Left lung (tissue), 4 donors: ENCODE measurements at regions not wholly inside any gene's neighbourhood (a gene's known extent, or its start where the extent isn't known, plus 50 kb on each side); places are given as distances from the start of the nearest gene placed in this dataset.

Experiments
- ATAC-seq: fragments of 200-7000 bp; cut with Tn5 transposase; one replicate; pipeline ENCODE4 v1.9.1; 2020; ENCODE audit warnings: moderate library complexity
- DNase-seq, 4 donors: peaks; one replicate each; pipeline ENCODE4 v3.0.0-alpha.2; 2013 to 2020
- H3K27ac ChIP-seq, 2 donors: fragments of 200-600 bp; sonication (generic) in 1 of 2; one replicate each; pipeline versions ENCODE4 v1.5.0 to v1.8.0; 2020 to 2021
- H3K27me3 ChIP-seq, 2 donors: fragments of 200-600 bp; sonication (generic) in 1 of 2; one replicate each; pipeline versions ENCODE4 v1.5.0 to v1.8.0; 2020 to 2021
- H3K36me3 ChIP-seq, 2 donors: fragments of 200-600 bp; sonication (generic) in 1 of 2; one replicate each; pipeline versions ENCODE4 v1.5.0 to v1.8.0; 2020 to 2021
- H3K4me1 ChIP-seq, 2 donors: fragments of 200-600 bp; one replicate each; pipeline ENCODE4 v1.8.0; 2021
- H3K4me3 ChIP-seq, 2 donors: fragments of 200-600 bp; sonication (generic) in 1 of 2; one replicate each; pipeline versions ENCODE4 v1.5.0 to v1.8.0; 2020 to 2021; ENCODE audit warnings: mild to moderate bottlenecking in 1 of 2
- H3K9me3 ChIP-seq, 2 donors: fragments of 200-600 bp; sonication (generic) in 1 of 2; one replicate each; pipeline versions ENCODE4 v1.5.0 to v1.8.0; 2020 to 2021
- intact Hi-C, 2 donors: fragments of 100-400 bp; cut with DNase I; formaldehyde crosslinking; loops; one replicate each; pipeline versions ENCODE4 v1.11.2 to v1.14.2; 2022
- TF ChIP-seq, protein P1 (sequence below), 2 donors: fragments of 200-600 bp; sonication (generic) in 1 of 2; IDR thresholded peaks; one replicate each; pipeline versions ENCODE4 v1.5.0 to v1.8.0; 2021; ENCODE audit warnings: antibody characterized with exemption in 2 of 2
- donor health status: DM: no; HTN: yes; CAD: no.
- donor health status: DM: no; HTN: no; CAD: no.

DNA sequence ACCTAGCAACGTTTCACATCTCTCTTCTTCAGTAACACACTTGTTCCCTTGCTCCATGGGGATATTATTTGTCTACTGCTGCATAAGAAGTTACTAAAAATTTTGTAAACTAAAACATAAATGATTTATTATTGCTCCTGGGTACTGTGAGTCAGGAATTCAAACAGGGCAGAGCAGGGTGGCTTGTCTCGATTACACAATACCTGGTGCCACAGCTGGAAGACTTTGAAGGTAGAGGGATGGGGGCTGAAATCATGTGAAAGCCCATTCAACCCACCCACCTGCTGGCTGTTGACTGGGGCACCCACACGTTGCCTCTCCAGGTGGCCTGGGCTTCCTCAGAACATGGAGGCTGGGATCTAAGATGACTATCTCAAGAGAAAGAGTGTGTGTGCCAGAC, 213.2 kb downstream of the ESM1 start:
- DNase-seq: no peak
- intact Hi-C loops: no loop called here
- TF ChIP-seq, protein P1, sequence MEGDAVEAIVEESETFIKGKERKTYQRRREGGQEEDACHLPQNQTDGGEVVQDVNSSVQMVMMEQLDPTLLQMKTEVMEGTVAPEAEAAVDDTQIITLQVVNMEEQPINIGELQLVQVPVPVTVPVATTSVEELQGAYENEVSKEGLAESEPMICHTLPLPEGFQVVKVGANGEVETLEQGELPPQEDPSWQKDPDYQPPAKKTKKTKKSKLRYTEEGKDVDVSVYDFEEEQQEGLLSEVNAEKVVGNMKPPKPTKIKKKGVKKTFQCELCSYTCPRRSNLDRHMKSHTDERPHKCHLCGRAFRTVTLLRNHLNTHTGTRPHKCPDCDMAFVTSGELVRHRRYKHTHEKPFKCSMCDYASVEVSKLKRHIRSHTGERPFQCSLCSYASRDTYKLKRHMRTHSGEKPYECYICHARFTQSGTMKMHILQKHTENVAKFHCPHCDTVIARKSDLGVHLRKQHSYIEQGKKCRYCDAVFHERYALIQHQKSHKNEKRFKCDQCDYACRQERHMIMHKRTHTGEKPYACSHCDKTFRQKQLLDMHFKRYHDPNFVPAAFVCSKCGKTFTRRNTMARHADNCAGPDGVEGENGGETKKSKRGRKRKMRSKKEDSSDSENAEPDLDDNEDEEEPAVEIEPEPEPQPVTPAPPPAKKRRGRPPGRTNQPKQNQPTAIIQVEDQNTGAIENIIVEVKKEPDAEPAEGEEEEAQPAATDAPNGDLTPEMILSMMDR (IDR thresholded peaks at IDR 0.05): no peak
- H3K27ac ChIP-seq: no peak overlapping the region
- H3K9me3 ChIP-seq: no peaks in the 10 kb centered on the region
- H3K27me3 ChIP-seq: no peaks in the 10 kb centered on the region
- no peaks in the 10 kb centered on the region for H3K4me1 ChIP-seq
- H3K36me3 ChIP-seq: no peaks in the 10 kb centered on the region
- no peak for ATAC-seq
- H3K4me3 ChIP-seq: no peak overlapping the region

DNA sequence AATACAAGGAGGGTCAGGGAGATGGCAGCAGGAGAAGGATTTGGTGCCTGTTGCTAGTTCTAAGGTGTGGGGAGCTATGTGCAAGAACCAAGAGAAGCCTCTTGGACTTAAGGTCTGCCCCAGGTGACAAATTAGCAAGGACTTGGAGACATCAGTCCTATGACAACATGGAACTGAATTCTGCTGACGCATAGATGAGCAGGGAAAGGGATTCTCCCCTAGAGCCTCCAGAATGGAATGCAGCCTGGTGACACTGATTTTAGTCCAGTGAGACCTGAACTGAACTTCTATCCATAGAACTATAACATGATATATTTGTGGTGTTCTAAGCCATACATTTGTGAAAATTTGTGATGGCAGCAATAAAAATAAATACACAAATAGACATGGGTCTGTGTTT, 215.6 kb downstream of the ESM1 start:
- Histone ChIP-seq H3K4me3 (no peak overlapping the region), H3K27me3 (no peaks in the 10 kb centered on the region), H3K27ac (no peak overlapping the region), H3K9me3 (no peaks in the 10 kb centered on the region), H3K4me1 (no peaks in the 10 kb centered on the region), H3K36me3 (no peaks in the 10 kb centered on the region)
- DNase-seq: no peak
- intact Hi-C loops: no loop called here
- ATAC-seq: no peak
- TF ChIP-seq, protein P1 (IDR thresholded peaks at IDR 0.05): no peak

DNA sequence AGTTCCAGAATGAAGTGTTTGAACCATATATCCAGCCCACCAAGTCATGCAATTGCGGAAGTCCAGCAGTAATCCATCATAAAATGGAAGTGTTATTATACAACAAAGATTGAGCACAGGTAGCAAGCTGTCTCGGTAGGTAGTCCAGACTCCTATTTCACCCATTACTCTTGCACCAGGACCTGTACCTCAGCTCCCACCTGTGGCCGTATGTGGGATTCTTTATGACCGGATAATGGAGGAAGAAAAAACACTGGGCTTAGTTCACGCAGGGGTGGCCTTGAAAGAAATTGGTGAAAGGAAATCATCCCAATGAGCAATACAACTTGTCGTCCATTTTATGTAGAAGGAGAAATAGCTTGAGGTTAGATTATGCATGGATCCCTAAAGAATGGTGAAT, 216.3 kb downstream of the ESM1 start:
- DNase-seq (no peak), ATAC-seq (peak; percentile 21)
- Histone ChIP-seq H3K27ac (no peak overlapping the region), H3K4me1 (peaks cover 0 to 2% of the 10 kb centered on the region in 2 donors), H3K27me3 (no peaks in the 10 kb centered on the region), H3K36me3 (no peaks in the 10 kb centered on the region), H3K4me3 (no peak overlapping the region), H3K9me3 (no peaks in the 10 kb centered on the region)
- TF ChIP-seq, protein P1 (IDR thresholded peaks at IDR 0.05): no peak
- intact Hi-C loops: no loop called here

DNA sequence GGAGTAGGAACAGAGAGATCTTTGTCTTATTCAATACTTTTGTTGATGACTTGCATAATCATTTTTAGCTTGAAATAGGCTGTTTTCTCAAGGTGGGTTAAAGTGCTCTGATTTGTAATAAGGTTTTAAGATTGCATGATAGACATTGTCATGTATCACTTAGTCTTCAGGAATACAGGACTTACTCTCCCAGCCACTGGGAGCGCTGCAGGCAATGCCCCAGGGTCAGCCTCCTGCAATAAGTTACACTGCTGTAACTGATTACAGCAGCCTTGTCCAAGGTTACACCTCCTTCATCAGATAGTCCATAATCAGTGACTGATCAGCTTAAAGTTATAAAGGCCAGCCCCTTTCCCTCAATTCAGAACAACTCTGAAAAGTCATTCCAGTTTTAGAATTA, 218.6 kb downstream of the ESM1 start:
- DNase-seq: no peak
- H3K4me3 ChIP-seq: no peak overlapping the region
- no peak overlapping the region for H3K27ac ChIP-seq
- TF ChIP-seq, protein P1 (IDR thresholded peaks at IDR 0.05): no peak
- peaks cover 0 to 2% of the 10 kb centered on the region in 2 donors for H3K4me1 ChIP-seq
- no peaks in the 10 kb centered on the region for H3K36me3 ChIP-seq
- intact Hi-C loops: no loop called here
- H3K9me3 ChIP-seq: no peaks in the 10 kb centered on the region
- no peak for ATAC-seq
- no peaks in the 10 kb centered on the region for H3K27me3 ChIP-seq

DNA sequence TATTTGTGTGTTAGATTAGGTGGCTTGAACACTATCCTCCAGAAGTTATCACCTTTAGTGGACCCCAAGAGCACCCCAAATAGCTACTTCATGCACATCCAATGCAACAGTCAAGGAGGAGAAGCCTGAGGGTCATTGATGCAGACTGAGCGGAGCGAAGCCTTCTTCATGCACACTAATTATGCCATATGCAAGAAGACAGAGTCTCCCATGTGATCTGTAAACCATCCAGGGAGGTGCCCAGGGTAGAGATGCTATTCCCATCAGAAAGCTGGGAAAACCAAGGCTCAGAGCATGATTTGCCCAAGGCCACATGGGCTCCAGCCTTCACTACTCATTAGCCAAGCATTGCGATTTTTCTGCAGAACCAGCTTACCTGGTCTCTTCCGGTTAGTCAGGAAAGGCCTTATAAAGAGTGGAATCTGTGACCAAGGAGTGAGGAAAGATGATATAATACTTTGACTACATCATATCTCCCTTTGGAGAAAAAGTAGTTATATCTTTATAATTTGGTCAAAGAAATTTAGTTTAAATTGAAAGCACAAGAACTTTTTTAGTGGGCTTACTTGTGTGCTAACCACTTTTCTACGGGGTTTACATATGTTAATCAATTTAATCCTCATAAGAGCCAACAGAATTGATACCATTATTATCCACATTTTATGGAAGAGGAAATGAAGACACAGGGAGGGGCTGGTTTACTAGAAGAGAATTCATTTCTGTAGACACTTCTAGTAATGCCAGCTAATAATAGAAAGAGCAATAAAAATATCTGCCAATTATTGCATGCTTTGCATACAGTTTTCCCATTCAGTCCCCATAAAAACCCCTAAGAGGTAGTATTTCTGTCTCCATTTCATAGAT, 220.0 kb downstream of the ESM1 start:
- no peak overlapping the region for H3K27ac ChIP-seq
- peaks cover 0 to 2% of the 10 kb centered on the region in 2 donors for H3K4me1 ChIP-seq
- no peaks in the 10 kb centered on the region for H3K27me3 ChIP-seq
- DNase-seq (no peak), ATAC-seq (no peak)
- no peak overlapping the region for H3K4me3 ChIP-seq
- intact Hi-C loops: no loop called here
- H3K9me3 ChIP-seq: no peaks in the 10 kb centered on the region
- H3K36me3 ChIP-seq: no peaks in the 10 kb centered on the region
- TF ChIP-seq, protein P1 (IDR thresholded peaks at IDR 0.05): no peak
